Left renal cortex interstitium (tissue), 4 donors: ENCODE measurements at regions not wholly inside any gene's neighbourhood (a gene's known extent, or its start where the extent isn't known, plus 50 kb on each side); places are given as distances from the start of the nearest gene placed in this dataset.

Source experiments
- DNase-seq, 4 donors: peaks; one replicate each; pipeline ENCODE4 v3.0.0-alpha.2; 2013; ENCODE audit warnings: low read depth in 4 of 4, low spot score in 2 of 4, missing footprints in 1 of 4

DNA sequence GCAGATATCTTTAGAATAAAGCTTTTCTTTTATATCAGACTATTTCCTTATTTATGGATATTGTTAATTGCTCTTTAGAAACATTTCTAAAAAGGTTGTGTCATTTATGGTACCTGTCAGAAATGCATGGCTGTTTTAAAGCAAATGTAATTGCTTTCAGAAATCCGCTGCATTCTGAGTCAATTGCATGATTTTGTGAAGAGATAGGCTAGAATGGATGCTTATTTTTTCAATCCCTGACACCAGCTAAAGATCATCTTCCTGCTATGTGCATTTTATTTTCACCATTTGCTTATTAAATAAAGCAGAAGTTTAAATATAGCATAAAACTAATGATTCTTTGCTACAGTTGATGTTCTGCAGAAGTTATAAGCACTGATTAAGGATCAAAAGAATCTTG, 170.2 kb upstream of the C9orf72 start:
- no peak for DNase-seq

DNA sequence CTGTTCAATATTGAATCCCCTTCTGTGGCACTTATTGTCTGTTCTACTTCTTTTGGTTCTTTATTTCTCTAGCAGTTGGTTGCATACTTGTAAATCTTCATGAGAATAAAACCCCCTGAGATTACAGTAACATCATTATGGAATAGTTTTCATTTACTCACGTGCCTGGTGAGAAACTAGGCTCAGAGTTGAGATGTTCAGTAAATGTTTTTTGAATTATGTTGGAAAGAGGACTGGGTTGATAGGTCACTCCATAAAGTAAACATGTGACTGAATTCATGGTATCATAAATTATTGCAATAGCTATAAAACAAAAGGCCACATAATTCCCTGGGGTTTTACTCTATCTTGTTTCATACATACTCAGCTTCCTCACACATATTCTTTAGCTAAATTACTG, 174.2 kb upstream of the C9orf72 start:
- DNase-seq, result no peak

GRCh38 chr9:27749838-27750237, 176.6 kb upstream of the C9orf72 start:
- DNase-seq, result no peak

GRCh38 chr9:27750566-27750965, 177.3 kb upstream of the C9orf72 start:
- DNase-seq, result no peak

DNA sequence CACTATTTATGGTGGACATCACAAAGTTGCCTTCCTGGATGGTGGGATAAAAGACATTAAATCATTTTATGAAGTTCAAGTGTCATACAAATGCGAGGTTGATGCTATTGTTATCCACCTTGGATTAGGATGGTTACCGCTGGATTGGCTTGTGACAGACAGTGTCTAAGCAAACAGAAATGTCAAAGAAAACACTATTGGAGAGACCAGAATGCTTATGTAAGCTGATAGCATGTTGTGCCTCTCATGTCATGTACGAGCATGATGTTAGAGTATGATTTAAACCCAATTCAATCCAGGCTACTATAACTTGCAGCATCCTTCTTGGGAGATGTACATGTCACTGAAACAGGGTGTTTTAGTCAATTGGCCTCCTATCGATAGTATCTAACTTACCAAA, 178.8 kb upstream of the C9orf72 start:
- no peak for DNase-seq

GRCh38 chr9:27755846-27756245, 182.6 kb upstream of the C9orf72 start:
- DNase-seq, result no peak

DNA sequence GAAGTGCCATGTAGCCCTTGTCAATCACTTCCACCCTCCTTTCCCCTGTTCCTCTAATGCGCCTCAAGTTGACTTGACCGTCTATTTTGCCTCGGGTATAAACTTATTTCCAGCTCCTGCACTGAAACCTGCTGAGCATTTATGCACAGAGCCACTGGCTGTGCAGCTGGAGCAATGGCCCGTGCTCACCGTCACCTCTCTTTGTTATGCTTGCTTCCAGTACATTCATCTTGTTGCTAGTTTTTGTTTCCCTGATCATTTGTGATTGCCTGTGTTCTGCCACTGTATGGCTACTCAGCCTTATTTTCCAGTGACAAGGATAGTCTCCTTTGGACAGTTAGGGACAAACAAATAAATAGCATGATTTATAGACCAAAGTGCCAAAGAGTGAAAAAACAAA, 183.1 kb upstream of the C9orf72 start:
- DNase-seq, result no peak

- DNase-seq, result no peak
Measured at GRCh38 chr9:27763831-27764230, 190.6 kb upstream of the C9orf72 start.

- DNase-seq, result no peak
Measured at GRCh38 chr9:27765266-27766072, 192.2 kb upstream of the C9orf72 start.

- DNase-seq, result no peak
Measured at GRCh38 chr9:27766073-27766835, 193.0 kb upstream of the C9orf72 start.

- DNase-seq, result no peak
Measured at GRCh38 chr9:27768781-27769180, 195.5 kb upstream of the C9orf72 start.

DNA sequence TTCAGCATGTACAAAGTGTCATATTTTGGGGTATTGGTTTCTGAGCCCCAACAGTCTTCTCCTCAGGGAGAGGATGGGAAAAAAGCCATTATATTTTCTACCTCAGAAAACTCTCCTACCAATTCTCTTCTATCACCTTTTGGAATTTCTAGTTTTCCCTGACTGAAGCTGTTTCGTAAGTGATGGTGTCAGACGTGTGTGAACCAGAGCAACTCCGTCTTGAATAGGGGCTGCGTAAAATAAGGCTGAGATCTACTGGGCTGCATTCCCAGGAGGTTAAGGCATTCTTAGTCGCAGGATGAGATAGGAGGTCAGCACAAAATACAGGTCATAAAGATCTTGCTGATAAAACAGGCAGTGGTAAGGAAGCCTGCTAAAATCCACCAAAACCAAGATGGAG, 197.3 kb upstream of the C9orf72 start:
- DNase-seq, result no peak

- peak in 2 of 4 donors; percentile 11 to 23 for DNase-seq
Measured at GRCh38 chr9:27771803-27772545, 198.7 kb upstream of the C9orf72 start.

DNA sequence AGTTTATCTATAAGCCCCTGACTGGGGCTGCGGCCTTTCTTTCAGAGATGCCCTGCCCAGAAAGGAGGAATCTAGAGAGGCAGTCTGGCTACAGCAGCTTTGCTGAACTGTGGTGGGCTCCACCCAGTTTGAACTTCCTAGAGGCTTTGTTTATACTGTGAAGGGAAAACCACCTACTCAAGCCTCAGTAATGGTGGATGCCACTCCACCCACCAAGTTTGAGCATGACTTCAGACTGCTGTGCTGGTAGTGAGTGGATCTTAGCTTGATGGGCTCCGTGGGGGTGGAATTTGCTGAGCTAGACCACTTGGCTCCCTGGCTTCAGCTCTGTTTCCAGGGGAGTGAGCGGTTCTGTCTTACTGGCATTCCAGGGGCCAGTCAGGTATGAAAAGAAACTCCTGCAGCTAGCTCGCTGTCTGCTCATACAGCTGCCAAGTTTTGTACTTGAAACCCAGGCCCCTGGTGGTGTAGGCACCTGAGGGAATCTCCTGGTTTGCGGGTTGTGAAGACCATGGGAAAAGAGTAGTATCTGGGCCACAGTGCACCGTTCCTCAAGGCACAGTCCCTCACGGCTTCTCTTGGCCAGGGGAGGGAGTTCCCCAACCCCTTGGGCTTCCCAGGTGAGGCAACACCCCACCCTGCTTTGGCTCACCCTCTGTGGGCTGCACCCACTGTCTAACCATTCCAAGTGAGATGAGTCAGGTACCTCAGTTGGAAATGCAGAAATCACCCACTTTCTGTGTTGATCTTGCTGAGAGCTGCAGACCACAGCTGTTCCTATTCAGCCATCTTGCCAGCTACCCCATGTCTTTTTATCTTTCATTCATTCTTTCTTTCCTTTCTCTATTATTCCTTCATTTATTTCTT, 211.8 kb upstream of the C9orf72 start:
- no peak for DNase-seq

DNA sequence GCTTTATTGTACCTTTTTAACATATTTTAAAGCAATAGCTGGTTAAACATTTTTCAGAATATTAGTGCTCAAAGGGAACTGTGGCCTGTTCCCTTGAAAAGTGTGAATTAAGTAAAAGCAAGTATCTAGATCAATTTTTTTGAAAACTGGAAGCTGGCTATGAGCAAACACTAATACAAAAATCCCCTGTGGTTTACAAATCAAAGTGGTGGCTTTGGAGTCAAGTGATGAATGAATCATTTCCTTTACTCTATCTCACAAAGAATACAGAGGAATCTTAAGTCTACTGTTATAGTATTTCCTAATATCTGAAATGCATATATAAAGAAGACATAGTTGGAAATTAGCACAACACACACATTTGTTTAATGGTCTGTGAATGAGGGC, 212.4 kb upstream of the C9orf72 start:
- DNase-seq, result no peak

GRCh38 chr9:27787891-27788290, 214.6 kb upstream of the C9orf72 start:
- no peak for DNase-seq

- no peak for DNase-seq
Measured at GRCh38 chr9:27791311-27791710, 218.0 kb upstream of the C9orf72 start.

- no peak for DNase-seq
Measured at GRCh38 chr9:27792971-27793689, 219.8 kb upstream of the C9orf72 start.

GRCh38 chr9:27799326-27799725, 226.0 kb upstream of the C9orf72 start:
- DNase-seq, result no peak

DNA sequence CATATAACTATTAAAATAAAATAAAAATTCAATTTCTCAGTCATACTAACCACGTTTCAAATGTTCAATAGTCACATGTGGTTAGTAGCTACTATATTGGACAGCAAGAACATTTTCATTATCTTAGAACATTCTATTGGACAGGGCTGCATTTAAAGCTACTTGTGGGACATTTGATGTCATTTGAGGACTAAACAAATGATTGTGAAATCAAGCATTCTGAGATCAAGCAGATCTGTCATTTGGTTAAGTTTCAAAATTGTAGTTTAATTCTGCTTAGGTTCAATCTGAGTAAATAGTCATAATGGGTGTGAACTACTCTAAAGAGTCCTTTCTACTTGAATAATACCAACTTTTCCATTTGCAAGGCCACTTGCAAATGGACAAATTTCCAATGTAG, 226.9 kb upstream of the C9orf72 start:
- no peak for DNase-seq
